K562 (cell line): ENCODE measurements at regions not wholly inside any gene's neighbourhood (a gene's known extent, or its start where the extent isn't known, plus 50 kb on each side); places are given as distances from the start of the nearest gene placed in this dataset.

Experiments
- ATAC-seq: fragments of 200-7000 bp; cut with Tn5 transposase; 3 replicates; pipeline ENCODE4 v1.9.1; 2020; ENCODE audit warnings: moderate library complexity
- BruUV-seq: library from RNA; stranded (reverse); fragments of 400-500 nt; replicated peaks from 2 replicates; lab custom pipeline; 2021; lab: Mats Ljungman, UMichigan
- CTCF ChIA-PET: fragments of 300-600 bp; formaldehyde crosslinking; extraction: SDS; loops from one replicate; lab custom pipeline; 2021; ENCODE audit warnings: low intra/inter-chr PET ratio; lab: Yijun Ruan, JAX
- POLR2A ChIA-PET: fragments of 300-600, 350-650 bp; sonication (Branson Sonifier 250); formaldehyde crosslinking; extraction: SDS; loops from one replicate; lab custom pipeline; 2021; ENCODE audit warnings: antibody characterized with exemption, inconsistent platforms; lab: Yijun Ruan, JAX
- DNase-seq, 4 experiments: peaks; one replicate each; pipeline versions ENCODE4 v3.0.0 to v3.0.0-alpha.2; 2011 to 2018; ENCODE audit warnings: low spot score in 3 of 4, mixed read lengths in 3 of 4; ENCODE audit errors: extremely low read depth in 1 of 4
- FAIRE-seq: peaks from 2 replicates; lab custom pipeline; 2011; peaks lifted over from hg19 to GRCh38; lab: Jason Lieb, UNC
- H2AFZ ChIP-seq: 2 replicates; pipeline ENCODE4 v1.6.0; 2011; ENCODE audit warnings: low read depth, low read length, control low read depth, inconsistent platforms
- H3K27ac ChIP-seq: fragments of 200-600 bp; 3 replicates; pipeline ENCODE4 v1.8.0; 2011; ENCODE audit warnings: low read depth, mild to moderate bottlenecking, control low read depth, inconsistent platforms, low read length, moderate library complexity, mixed read lengths; ENCODE audit errors: extremely low read depth
- H3K27me3 ChIP-seq, 2 experiments: fragments of 300-600 bp in 1 of 2; 2 replicates in 1 of 2; 3 replicates in 1 of 2; pipeline versions ENCODE4 v1.6.0 to v1.8.0; 2011; ENCODE audit warnings: inconsistent platforms in 2 of 2, low read length in 2 of 2, mild to moderate bottlenecking in 1 of 2, mixed read lengths in 1 of 2, moderate library complexity in 1 of 2; ENCODE audit not compliant: control insufficient read depth in 2 of 2, insufficient read depth in 2 of 2
- H3K36me3 ChIP-seq: fragments of 300-600 bp; 3 replicates; pipeline ENCODE4 v1.8.0; 2011; ENCODE audit warnings: mild to moderate bottlenecking, low read length, inconsistent platforms; ENCODE audit not compliant: control insufficient read depth, insufficient read depth
- H3K4me1 ChIP-seq, 2 experiments: fragments of 200-600 bp in 1 of 2; replicated peaks in 1 of 2; 2 replicates in 1 of 2; 3 replicates in 1 of 2; pipeline versions ENCODE4 v1.5.1 to v1.8.0; 2011; ENCODE audit warnings: inconsistent platforms in 2 of 2, low read length in 2 of 2, mild to moderate bottlenecking in 1 of 2, mixed read lengths in 1 of 2, moderate library complexity in 1 of 2; ENCODE audit not compliant: control insufficient read depth in 2 of 2, insufficient read depth in 2 of 2
- H3K4me2 ChIP-seq: 2 replicates; pipeline ENCODE4 v1.6.1; 2011; ENCODE audit warnings: low read length, control low read depth, inconsistent platforms, mixed read lengths; ENCODE audit not compliant: insufficient read depth
- H3K4me3 ChIP-seq: fragments of 200-600 bp; sonication (generic), shearing (Covaris generic); 2 replicates; pipeline ENCODE4 v1.5.1; 2016; ENCODE audit warnings: control low read depth, inconsistent platforms
- H3K79me2 ChIP-seq: fragments of 200-600 bp; 3 replicates; pipeline ENCODE4 v1.8.0; 2011; ENCODE audit warnings: low read length, inconsistent platforms; ENCODE audit not compliant: control insufficient read depth, insufficient read depth
- H3K9ac ChIP-seq, 2 experiments: 2 replicates each; pipeline versions ENCODE4 v1.6.0 to v1.6.1; 2011; ENCODE audit warnings: low read depth in 2 of 2, low read length in 2 of 2, control low read depth in 1 of 2, inconsistent platforms in 1 of 2, mild to moderate bottlenecking in 1 of 2, mixed read lengths in 1 of 2; ENCODE audit not compliant: insufficient read depth in 1 of 2
- H3K9me1 ChIP-seq: one replicate; pipeline ENCODE4 v1.6.0; 2011; ENCODE audit warnings: inconsistent platforms, mild to moderate bottlenecking, low read length, moderate library complexity; ENCODE audit not compliant: control insufficient read depth, insufficient read depth
- H3K9me3 ChIP-seq: replicated peaks from 2 replicates; pipeline ENCODE4 v1.5.1; 2011; ENCODE audit warnings: low read depth, low read length, inconsistent platforms; ENCODE audit not compliant: control insufficient read depth, insufficient read depth
- H4K20me1 ChIP-seq: replicated peaks from 2 replicates; pipeline ENCODE4 v1.6.1; 2011; ENCODE audit warnings: low read length, inconsistent platforms, mixed read lengths; ENCODE audit not compliant: control insufficient read depth, insufficient read depth
- FOXP1 ChIP-seq: sonication (generic); formaldehyde crosslinking; IDR thresholded peaks from 2 replicates; pipeline ENCODE4 v1.8.0; 2022; ENCODE audit warnings: mild to moderate bottlenecking, missing genetic modification reagents
- GABPA ChIP-seq: fragments of 200-800 bp; sonication (Bioruptor generic); conservative IDR thresholded peaks from 2 replicates; pipeline ENCODE4 v1.6.1; 2016; ENCODE audit warnings: low read depth, missing genetic modification characterization, missing compliant biosample characterization
- HSF4 ChIP-seq: fragments of 250-450 bp; sonication (Bioruptor Pico); IDR thresholded peaks from 2 replicates; pipeline ENCODE4 v2.1.2; 2022; ENCODE audit warnings: mild to moderate bottlenecking, moderate library complexity, borderline replicate concordance
- MYC ChIP-seq, 2 experiments: fragments of 250-450 bp in 1 of 2; sonication (Bioruptor Pico) in 1 of 2; IDR thresholded peaks; 2 replicates each; pipeline versions ENCODE4 v1.5.1 to v1.6.1; 2012 to 2021; ENCODE audit warnings: low read depth in 2 of 2, borderline replicate concordance in 1 of 2, improper control_type of control experiment in 1 of 2, low read length in 1 of 2, mild to moderate bottlenecking in 1 of 2, moderate library complexity in 1 of 2
- PPARD ChIP-seq: fragments of 250-450 bp; sonication (Bioruptor Pico); IDR thresholded peaks from 2 replicates; pipeline ENCODE4 v1.8.0; 2022; ENCODE audit warnings: inconsistent platforms, mild to moderate bottlenecking, moderate library complexity
- SMAD4 ChIP-seq: fragments of 250-450 bp; sonication (Bioruptor Pico); conservative IDR thresholded peaks from 2 replicates; pipeline ENCODE4 v1.8.0; 2021; ENCODE audit warnings: inconsistent platforms, mild to moderate bottlenecking, moderate library complexity
- ZFP36 ChIP-seq: fragments of 150-350 bp; IDR thresholded peaks from 2 replicates; pipeline ENCODE4 v1.6.1; 2018; ENCODE audit warnings: low read length, low read depth; ENCODE audit not compliant: partially characterized antibody
- ZNF263 ChIP-seq: sonication (generic); formaldehyde crosslinking; IDR thresholded peaks from 2 replicates; pipeline ENCODE4 v1.8.0; 2022; ENCODE audit warnings: mild to moderate bottlenecking, missing genetic modification reagents, borderline replicate concordance
- ZNF778 ChIP-seq: fragments of 450-650 bp; formaldehyde crosslinking; IDR thresholded peaks from 2 replicates; pipeline ENCODE4 v1.4.0; 2020; ENCODE audit warnings: mild to moderate bottlenecking, moderate library complexity
- WGBS: fragments of 100-300 bp; shearing (Covaris generic); methylation state at CpG from one replicate; pipeline ENCODE4 v1.1.6; 2016; ENCODE audit warnings: low coverage, mixed read lengths; ENCODE audit not compliant: insufficient coverage; ENCODE audit errors: missing lambda C conversion rate; 5-methylcytosine and 5-hydroxymethylcytosine counted together
- in situ Hi-C: fragments of 300-500 bp; cut with MboI; formaldehyde crosslinking; loops from 4 replicates; pipeline ENCODE4 v1.15.0; 2018; ENCODE audit warnings: inconsistent platforms, mixed read lengths
- intact Hi-C: fragments of 100-400 bp; cut with micrococcal nuclease; formaldehyde crosslinking; loops from 2 replicates; pipeline ENCODE4 v1.14.2; 2022
- TF ChIP-seq, protein P1 (sequence below): fragments of 150-350 bp; IDR thresholded peaks from 2 replicates; pipeline ENCODE4 v1.6.1; 2014; ENCODE audit warnings: low read depth, mild to moderate bottlenecking, low read length, borderline replicate concordance
- TF ChIP-seq, protein P2 (sequence below): IDR thresholded peaks from 2 replicates; pipeline ENCODE4 v1.6.1; 2012; ENCODE audit warnings: low read depth, low read length, improper control_type of control experiment, borderline replicate concordance

DNA sequence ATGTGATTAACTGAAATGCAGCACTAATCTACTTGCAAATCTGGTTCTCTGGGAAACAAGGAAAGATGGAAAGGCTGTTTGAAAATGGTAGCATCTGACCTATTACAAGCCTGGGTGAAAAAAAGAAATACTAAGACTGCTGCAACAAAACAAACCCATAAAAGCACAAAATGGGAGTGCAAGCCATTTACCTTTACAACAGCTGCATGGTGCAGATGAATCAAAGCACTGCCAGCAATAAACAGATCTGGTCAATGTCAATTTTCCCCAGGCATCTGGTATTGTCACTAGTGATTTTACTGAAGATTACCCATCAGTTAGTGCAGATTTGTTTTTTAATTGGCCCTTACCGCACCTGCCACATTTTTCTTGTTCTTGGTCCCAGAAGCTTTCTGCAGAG is 1341.7 kb downstream of the PLA2G4A start (continued):
- TF ChIP-seq FOXP1: no peak

DNA sequence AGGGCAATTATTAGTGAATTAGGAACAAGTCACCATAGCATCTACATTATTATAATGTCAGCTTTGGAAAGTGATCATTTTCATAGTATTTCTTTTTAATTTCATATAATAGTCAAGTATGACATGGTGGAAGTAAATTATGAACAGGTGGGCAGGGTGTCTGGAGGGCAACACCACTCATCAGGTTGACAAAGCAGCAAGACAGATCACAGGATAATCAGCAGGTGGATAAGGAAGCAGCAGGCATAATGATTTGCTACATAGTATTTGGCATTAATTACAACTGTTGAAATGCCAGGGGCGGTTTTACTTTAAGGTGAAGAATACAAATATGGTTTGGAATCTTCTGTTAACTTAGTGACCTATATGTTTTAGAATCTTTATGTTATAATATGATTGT is 1342.2 kb downstream of the PLA2G4A start:
- Histone ChIP-seq H2AFZ (no peak overlapping the region), H3K36me3 (no peaks in the 10 kb centered on the region), H3K9me1 (no peaks in the 10 kb centered on the region), H3K79me2 (no peaks in the 10 kb centered on the region), H3K9ac (no peak overlapping the region), H3K4me3 (no peak overlapping the region), H3K4me2 (no peak overlapping the region), H3K9me3 (no peaks in the 10 kb centered on the region), H3K4me1 (no peaks in the 10 kb centered on the region), H4K20me1 (no peaks in the 10 kb centered on the region), H3K27me3 (no peaks in the 10 kb centered on the region), H3K27ac (no peak overlapping the region)
- POLR2A ChIA-PET: interaction anchor here (0.6 kb wide), 1 partner anchor 25 kb away, joined by 3 read pairs; no protein-coding TSS in a partner anchor
- intact Hi-C loops: no loop called here
- FAIRE-seq: no peak
- no TSS peak for BruUV-seq
- DNase-seq: no peak
- CTCF ChIA-PET: no interaction called here
- in situ Hi-C loops: no loop called here
- 4% methylated on average over 1 of the region's 1 CpG for WGBS
- no peak for ATAC-seq
- TF ChIP-seq ZNF263 (no peak), SMAD4 (no peak), ZFP36 (no peak), ZNF778 (CRISPR knock-in tag) (no peak), HSF4 (CRISPR knock-in tag) (no peak), MYC (IDR thresholded peaks at IDR 0.05; ENCODE audit: low read depth, low read length) (no peak), MYC (CRISPR knock-in tag; IDR thresholded peaks at IDR 0.05; ENCODE audit: borderline replicate concordance, low read depth) (no peak), GABPA (tag) (no peak), PPARD (CRISPR knock-in tag) (no peak)
- TF ChIP-seq, protein P1, sequence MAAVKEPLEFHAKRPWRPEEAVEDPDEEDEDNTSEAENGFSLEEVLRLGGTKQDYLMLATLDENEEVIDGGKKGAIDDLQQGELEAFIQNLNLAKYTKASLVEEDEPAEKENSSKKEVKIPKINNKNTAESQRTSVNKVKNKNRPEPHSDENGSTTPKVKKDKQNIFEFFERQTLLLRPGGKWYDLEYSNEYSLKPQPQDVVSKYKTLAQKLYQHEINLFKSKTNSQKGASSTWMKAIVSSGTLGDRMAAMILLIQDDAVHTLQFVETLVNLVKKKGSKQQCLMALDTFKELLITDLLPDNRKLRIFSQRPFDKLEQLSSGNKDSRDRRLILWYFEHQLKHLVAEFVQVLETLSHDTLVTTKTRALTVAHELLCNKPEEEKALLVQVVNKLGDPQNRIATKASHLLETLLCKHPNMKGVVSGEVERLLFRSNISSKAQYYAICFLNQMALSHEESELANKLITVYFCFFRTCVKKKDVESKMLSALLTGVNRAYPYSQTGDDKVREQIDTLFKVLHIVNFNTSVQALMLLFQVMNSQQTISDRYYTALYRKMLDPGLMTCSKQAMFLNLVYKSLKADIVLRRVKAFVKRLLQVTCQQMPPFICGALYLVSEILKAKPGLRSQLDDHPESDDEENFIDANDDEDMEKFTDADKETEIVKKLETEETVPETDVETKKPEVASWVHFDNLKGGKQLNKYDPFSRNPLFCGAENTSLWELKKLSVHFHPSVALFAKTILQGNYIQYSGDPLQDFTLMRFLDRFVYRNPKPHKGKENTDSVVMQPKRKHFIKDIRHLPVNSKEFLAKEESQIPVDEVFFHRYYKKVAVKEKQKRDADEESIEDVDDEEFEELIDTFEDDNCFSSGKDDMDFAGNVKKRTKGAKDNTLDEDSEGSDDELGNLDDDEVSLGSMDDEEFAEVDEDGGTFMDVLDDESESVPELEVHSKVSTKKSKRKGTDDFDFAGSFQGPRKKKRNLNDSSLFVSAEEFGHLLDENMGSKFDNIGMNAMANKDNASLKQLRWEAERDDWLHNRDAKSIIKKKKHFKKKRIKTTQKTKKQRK: no peak
- TF ChIP-seq, protein P2, sequence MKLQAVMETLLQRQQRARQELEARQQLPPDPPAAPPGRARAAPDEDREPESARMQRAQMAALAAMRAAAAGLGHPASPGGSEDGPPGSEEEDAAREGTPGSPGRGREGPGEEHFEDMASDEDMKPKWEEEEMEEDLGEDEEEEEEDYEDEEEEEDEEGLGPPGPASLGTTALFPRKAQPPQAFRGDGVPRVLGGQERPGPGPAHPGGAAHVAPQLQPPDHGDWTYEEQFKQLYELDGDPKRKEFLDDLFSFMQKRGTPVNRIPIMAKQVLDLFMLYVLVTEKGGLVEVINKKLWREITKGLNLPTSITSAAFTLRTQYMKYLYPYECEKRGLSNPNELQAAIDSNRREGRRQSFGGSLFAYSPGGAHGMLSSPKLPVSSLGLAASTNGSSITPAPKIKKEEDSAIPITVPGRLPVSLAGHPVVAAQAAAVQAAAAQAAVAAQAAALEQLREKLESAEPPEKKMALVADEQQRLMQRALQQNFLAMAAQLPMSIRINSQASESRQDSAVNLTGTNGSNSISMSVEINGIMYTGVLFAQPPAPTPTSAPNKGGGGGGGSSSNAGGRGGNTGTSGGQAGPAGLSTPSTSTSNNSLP: no peak
